Coronary artery (tissue), 2 donors: ENCODE measurements at regions not wholly inside any gene's neighbourhood (a gene's known extent, or its start where the extent isn't known, plus 50 kb on each side); places are given as distances from the start of the nearest gene placed in this dataset.
"Not testable (repeated sequence)": the region's sequence is repeated elsewhere in the genome, so short reads cannot be mapped to it uniquely, and the experiment has no call there.

ENCODE experiments used
- DNase-seq: peaks from one replicate; pipeline ENCODE4 v3.0.0-alpha.2; 2017; ENCODE audit warnings: low spot score
- H3K27ac ChIP-seq, 2 donors: fragments of 200-600 bp; sonication (generic); one replicate each; pipeline ENCODE4 v1.5.1; 2016 to 2019
- H3K4me3 ChIP-seq: fragments of 200-600 bp; sonication (generic); 2 replicates; pipeline ENCODE4 v1.5.1; 2016; ENCODE audit warnings: mild to moderate bottlenecking, moderate library complexity
- TF ChIP-seq, protein P1 (sequence below): fragments of 200-600 bp; sonication (generic); IDR thresholded peaks from one replicate; pipeline ENCODE4 v1.5.1; 2019; ENCODE audit warnings: antibody characterized with exemption

DNA sequence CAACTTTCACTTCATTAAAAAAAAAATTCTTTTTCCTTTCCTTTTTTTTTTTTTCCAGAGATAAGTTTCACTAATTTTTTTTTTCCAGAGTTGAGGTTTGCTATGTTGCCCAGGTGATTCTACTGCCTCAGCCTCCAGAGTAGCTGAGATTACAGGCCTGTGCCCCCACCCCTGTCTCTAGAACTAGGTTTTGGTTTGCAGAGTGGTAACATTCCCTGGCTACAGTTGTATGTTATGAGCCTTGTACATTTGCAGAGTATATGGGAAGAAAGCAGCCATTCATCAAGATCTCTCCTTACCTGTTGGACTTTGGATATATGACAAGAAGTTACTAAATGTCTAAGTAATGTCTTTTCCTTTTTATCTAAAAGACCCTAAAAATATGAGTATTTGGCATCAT, 298.4 kb downstream of the MYCN start:
- Histone ChIP-seq H3K27ac (no peak overlapping the region), H3K4me3 (no peak overlapping the region)
- TF ChIP-seq, protein P1, sequence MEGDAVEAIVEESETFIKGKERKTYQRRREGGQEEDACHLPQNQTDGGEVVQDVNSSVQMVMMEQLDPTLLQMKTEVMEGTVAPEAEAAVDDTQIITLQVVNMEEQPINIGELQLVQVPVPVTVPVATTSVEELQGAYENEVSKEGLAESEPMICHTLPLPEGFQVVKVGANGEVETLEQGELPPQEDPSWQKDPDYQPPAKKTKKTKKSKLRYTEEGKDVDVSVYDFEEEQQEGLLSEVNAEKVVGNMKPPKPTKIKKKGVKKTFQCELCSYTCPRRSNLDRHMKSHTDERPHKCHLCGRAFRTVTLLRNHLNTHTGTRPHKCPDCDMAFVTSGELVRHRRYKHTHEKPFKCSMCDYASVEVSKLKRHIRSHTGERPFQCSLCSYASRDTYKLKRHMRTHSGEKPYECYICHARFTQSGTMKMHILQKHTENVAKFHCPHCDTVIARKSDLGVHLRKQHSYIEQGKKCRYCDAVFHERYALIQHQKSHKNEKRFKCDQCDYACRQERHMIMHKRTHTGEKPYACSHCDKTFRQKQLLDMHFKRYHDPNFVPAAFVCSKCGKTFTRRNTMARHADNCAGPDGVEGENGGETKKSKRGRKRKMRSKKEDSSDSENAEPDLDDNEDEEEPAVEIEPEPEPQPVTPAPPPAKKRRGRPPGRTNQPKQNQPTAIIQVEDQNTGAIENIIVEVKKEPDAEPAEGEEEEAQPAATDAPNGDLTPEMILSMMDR = no peak
- no peak for DNase-seq

GRCh38 chr2:16238001-16238761, 297.8 kb downstream of the MYCN start:
- no peak for DNase-seq
- TF ChIP-seq, protein P1 = no peak
- no peak overlapping the region for H3K4me3 ChIP-seq

DNA sequence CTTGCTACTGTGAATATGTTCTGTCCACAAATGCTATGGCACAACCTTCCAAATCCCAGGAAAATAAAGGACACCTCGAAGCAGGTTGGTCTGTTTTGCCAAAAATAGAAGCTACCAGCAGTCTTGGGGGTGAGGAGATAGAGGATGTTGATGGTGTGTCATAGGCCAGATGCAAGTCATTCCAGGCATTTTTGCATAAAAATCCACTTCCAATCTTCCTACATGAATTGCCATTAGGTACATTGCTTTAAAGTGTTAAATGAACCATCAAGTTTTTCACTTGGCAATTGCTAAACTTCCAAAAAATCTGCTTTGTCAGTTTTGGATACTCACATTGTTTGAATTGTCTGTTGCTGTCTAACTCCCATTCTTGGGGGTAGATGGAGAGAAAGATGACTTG, 295.4 kb downstream of the MYCN start:
- DNase-seq = no peak
- Histone ChIP-seq H3K27ac (no peak overlapping the region), H3K4me3 (no peak overlapping the region)
- TF ChIP-seq, protein P1 = no peak

More at GRCh38 chr2:16238001-16238761, 297.8 kb downstream of the MYCN start:
- no peak overlapping the region for H3K27ac ChIP-seq

DNA sequence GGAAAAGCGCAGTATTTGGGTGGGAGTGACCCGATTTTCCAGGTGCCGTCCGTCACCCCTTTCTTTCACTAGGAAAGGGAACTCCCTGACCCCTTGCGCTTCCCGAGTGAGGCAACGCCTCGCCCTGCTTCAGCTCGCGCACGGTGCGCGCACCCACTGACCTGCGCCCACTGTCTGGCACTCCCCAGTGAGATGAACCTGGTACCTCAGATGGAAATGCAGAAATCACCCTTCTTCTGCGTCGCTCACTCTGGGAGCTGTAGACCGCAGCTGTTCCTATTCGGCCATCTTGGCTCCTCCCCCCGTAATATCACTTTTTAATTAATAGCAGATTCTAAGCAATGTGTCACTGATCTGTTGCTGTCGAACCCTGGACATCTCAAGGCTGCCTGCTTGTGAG, 294.9 kb downstream of the MYCN start:
- DNase-seq, H3K27ac ChIP-seq, H3K4me3 ChIP-seq: not testable (repeated sequence)

GRCh38 chr2:16228951-16229350, 288.6 kb downstream of the MYCN start:
- Histone ChIP-seq H3K4me3 (no peak overlapping the region), H3K27ac (no peak overlapping the region)
- DNase-seq = no peak
- TF ChIP-seq, protein P1 = no peak

DNA sequence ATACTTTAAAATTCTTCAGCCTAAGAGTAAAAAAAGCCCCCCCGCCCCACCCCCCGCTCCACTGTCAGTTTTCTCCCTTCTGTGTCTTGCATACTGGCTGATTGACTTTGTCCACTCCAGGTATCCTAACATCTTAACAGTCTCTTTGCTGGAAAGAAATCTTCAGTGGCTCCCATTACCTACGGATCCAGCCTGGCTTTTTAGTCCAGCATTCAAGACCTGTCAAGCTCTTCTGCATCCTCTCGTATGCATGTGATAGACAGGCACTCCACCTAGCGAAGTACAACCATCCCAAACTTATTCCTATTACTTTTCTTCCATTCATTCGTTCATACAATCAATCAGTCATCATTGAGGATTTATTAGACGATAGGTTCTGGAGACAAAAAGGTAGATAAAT, 288.1 kb downstream of the MYCN start:
- DNase-seq = no peak
- no peak overlapping the region for H3K4me3 ChIP-seq
- H3K27ac ChIP-seq = no peak overlapping the region
- TF ChIP-seq, protein P1 = no peak

GRCh38 chr2:16227811-16228462, 287.6 kb downstream of the MYCN start:
- TF ChIP-seq, protein P1 = no peak
- H3K4me3 ChIP-seq = no peak overlapping the region
- no peak overlapping the region for H3K27ac ChIP-seq
- DNase-seq = no peak
